ENCODE measurements at regions not wholly inside any gene's neighbourhood (a gene's known extent, or its start where the extent isn't known, plus 50 kb on each side); places are given as distances from the start of the nearest gene placed in this dataset.

GRCh38 chr10:33749790-33750189 is 415.3 kb upstream of the NRP1 start:
- H3K9me3 Mint-ChIP-seq = peaks cover 0 to 2% (median 0%) of the 10 kb centered on the region in 3 donors
- no peaks in the 10 kb centered on the region for H3K27me3 Mint-ChIP-seq
- no peaks in the 10 kb centered on the region for H3K4me1 Mint-ChIP-seq
- H3K36me3 Mint-ChIP-seq = no peaks in the 10 kb centered on the region
- no peak overlapping the region for H3K4me3 Mint-ChIP-seq
- H3K27ac Mint-ChIP-seq = no peak overlapping the region

- Mint-ChIP-seq H3K4me3 (no peak overlapping the region), H3K27ac (no peak overlapping the region), H3K36me3 (no peaks in the 10 kb centered on the region), H3K4me1 (no peaks in the 10 kb centered on the region), H3K27me3 (no peaks in the 10 kb centered on the region), H3K9me3 (peaks cover 0 to 2% (median 0%) of the 10 kb centered on the region in 3 donors)
Measured at GRCh38 chr10:33749067-33749735, 414.7 kb upstream of the NRP1 start.

- no peaks in the 10 kb centered on the region for H3K4me1 Mint-ChIP-seq
- no peaks in the 10 kb centered on the region for H3K36me3 Mint-ChIP-seq
- H3K4me3 Mint-ChIP-seq = no peak overlapping the region
- peaks cover 0 to 2% (median 0%) of the 10 kb centered on the region in 3 donors for H3K9me3 Mint-ChIP-seq
- no peaks in the 10 kb centered on the region for H3K27me3 Mint-ChIP-seq
- no peak overlapping the region for H3K27ac Mint-ChIP-seq
Measured at GRCh38 chr10:33746836-33747268, 412.4 kb upstream of the NRP1 start.

DNA sequence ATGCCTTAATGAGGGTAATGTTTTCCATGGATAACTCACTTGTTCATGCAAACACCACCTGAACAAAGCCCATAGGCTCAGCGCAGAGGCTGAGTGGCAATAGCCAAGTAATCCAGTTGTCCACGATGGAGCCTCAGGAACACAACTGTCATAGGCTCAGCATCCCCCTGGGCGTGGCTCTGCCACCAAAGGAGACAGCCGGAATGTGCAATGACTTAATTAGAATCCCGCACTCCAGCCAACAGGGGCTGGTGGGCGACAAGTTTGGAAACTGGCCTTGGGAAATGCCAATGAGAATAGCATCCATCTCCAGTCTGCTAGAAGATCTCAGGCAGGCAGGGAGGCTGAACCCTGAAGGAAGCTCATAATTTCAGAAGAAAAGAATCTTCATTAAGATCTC is 411.7 kb upstream of the NRP1 start:
- H3K27me3 Mint-ChIP-seq = no peaks in the 10 kb centered on the region
- no peak overlapping the region for H3K27ac Mint-ChIP-seq
- no peaks in the 10 kb centered on the region for H3K36me3 Mint-ChIP-seq
- no peaks in the 10 kb centered on the region for H3K4me1 Mint-ChIP-seq
- H3K4me3 Mint-ChIP-seq = no peak overlapping the region
- peaks cover 0 to 2% (median 0%) of the 10 kb centered on the region in 3 donors for H3K9me3 Mint-ChIP-seq

- Mint-ChIP-seq H3K4me3 (no peak overlapping the region), H3K27me3 (no peaks in the 10 kb centered on the region), H3K27ac (no peak overlapping the region), H3K36me3 (no peaks in the 10 kb centered on the region), H3K4me1 (no peaks in the 10 kb centered on the region), H3K9me3 (peaks cover 2 to 13% (median 2%) of the 10 kb centered on the region in 3 donors)
Measured at GRCh38 chr10:33743429-33743857, 409.0 kb upstream of the NRP1 start.

DNA sequence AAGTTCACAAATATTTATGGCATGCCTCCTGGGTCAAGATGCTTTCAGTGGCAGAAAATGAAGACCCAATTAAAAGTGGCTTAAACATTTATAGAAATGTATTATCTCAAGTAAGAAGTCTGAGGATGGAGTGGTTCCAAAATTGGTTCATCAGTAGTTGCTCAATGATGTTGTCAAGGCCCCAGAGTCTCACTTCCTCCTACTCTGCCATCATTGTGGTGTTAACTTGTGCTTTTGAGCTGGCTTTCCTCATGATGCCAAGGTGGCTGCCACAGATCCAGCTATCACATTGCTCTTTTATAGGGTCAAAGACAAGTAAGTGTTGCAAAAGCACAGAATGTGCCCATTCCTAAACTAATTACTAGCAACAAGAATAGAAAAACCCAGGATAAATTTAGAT is 404.6 kb upstream of the NRP1 start:
- no peaks in the 10 kb centered on the region for H3K27me3 Mint-ChIP-seq
- no peak overlapping the region for H3K27ac Mint-ChIP-seq
- H3K36me3 Mint-ChIP-seq = peaks cover 5% of the 10 kb centered on the region
- no peak overlapping the region for H3K4me3 Mint-ChIP-seq
- peaks cover 2 to 13% (median 2%) of the 10 kb centered on the region in 3 donors for H3K9me3 Mint-ChIP-seq
- no peaks in the 10 kb centered on the region for H3K4me1 Mint-ChIP-seq

DNA sequence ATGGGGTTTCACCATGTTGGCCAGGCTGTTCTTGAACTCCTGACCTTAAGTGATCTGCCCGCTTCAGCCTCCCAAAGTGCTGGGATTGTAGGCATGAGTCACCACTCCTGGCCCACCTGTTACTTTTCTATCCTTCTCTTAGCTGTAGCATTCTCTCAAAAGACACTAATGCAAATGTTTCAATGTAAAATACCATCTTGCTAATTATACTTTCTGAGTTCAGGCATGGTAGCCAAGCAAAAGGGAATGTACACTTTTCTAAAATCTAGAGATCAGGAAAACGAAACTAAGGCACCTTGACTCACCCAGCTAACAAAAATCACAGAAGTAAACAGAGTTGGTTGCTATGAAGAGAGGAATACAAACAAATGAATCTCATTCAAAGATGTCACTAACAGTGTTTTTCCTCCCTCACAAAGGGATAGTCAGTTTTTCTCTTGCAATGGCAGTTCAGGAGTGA is 401.0 kb upstream of the NRP1 start:
- no peaks in the 10 kb centered on the region for H3K4me1 Mint-ChIP-seq
- peaks cover 5% of the 10 kb centered on the region for H3K36me3 Mint-ChIP-seq
- no peaks in the 10 kb centered on the region for H3K27me3 Mint-ChIP-seq
- peaks cover 0 to 11% (median 6%) of the 10 kb centered on the region in 3 donors for H3K9me3 Mint-ChIP-seq
- no peak overlapping the region for H3K27ac Mint-ChIP-seq
- no peak overlapping the region for H3K4me3 Mint-ChIP-seq

DNA sequence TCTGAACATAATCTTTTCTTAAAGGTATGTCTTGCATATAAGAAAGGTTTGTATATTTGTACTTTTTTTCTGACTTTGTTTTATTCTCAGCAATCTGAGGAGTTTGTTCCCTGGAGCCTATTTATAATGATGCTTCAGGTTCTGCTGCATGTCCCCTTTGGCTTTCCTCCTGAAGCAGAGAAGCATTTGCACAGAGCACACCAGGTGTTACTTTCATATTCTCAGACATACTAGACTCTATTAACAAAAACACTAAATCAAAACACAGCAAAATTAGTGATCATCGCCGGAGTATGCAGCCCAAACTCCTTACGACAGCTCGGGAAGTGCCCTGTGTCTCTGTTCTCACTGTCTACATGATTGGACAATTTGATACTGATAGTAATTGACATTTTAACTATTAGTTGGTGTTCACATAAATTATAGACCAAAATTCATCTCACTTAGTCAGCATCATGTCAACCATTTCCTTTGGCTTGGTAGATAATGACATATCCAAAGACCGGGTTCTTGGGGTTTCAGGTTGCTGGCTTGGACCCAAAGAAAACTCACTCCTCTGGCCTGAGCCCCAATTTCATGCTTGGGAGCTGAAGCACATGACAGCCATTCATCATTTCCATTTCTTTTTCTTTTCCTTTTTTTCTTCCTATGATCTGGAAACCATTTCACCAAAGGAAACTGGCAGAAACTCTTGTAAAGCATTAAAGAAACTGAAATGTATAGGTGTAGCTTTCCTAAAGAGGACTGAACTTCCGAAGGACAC is 400.1 kb upstream of the NRP1 start:
- Mint-ChIP-seq H3K27me3 (no peaks in the 10 kb centered on the region), H3K4me1 (no peaks in the 10 kb centered on the region), H3K36me3 (peaks cover 5% of the 10 kb centered on the region), H3K27ac (no peak overlapping the region), H3K4me3 (no peak overlapping the region), H3K9me3 (peaks cover 0 to 8% (median 8%) of the 10 kb centered on the region in 3 donors)

- no peak overlapping the region for H3K27ac Mint-ChIP-seq
- peaks cover 5% of the 10 kb centered on the region for H3K36me3 Mint-ChIP-seq
- peaks cover 0 to 8% (median 0%) of the 10 kb centered on the region in 3 donors for H3K9me3 Mint-ChIP-seq
- H3K4me1 Mint-ChIP-seq = no peaks in the 10 kb centered on the region
- H3K4me3 Mint-ChIP-seq = no peak overlapping the region
- H3K27me3 Mint-ChIP-seq = no peaks in the 10 kb centered on the region
Measured at GRCh38 chr10:33733058-33733457, 398.6 kb upstream of the NRP1 start.

DNA sequence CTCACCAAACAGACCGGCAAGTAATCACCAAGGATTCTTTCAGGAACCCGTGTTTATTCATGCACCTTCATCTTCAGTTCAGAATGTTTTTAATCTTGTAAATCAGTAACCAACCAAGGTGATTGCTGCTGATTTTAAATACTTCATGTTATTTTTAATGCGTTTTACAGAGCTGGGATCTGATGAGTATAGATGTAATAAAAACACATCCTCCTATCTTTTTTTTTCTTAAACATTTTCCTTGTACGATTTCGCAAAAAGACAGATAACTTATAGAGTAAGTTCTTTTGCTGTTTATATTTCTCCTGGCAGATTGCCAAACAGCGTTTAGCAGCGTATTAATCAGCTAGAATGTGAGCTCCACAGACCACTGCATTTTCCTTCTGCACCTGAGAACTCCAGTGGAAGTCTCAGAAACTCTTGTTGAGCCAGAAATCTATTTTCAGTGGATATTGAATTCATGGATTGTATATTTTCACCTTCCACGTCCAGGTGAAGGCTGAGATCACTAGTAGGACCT is 397.8 kb upstream of the NRP1 start:
- H3K4me3 Mint-ChIP-seq = no peak overlapping the region
- H3K36me3 Mint-ChIP-seq = peaks cover 3% of the 10 kb centered on the region
- no peaks in the 10 kb centered on the region for H3K4me1 Mint-ChIP-seq
- H3K27ac Mint-ChIP-seq = no peak overlapping the region
- no peaks in the 10 kb centered on the region for H3K27me3 Mint-ChIP-seq
- peaks cover 0 to 8% (median 0%) of the 10 kb centered on the region in 3 donors for H3K9me3 Mint-ChIP-seq

- Mint-ChIP-seq H3K9me3 (peaks cover 0 to 8% (median 0%) of the 10 kb centered on the region in 3 donors), H3K27ac (no peak overlapping the region), H3K4me3 (no peak overlapping the region), H3K4me1 (no peaks in the 10 kb centered on the region), H3K36me3 (no peaks in the 10 kb centered on the region), H3K27me3 (no peaks in the 10 kb centered on the region)
Measured at GRCh38 chr10:33731322-33731721, 396.9 kb upstream of the NRP1 start.

GRCh38 chr10:33725430-33725829 is 391.0 kb upstream of the NRP1 start:
- H3K9me3 Mint-ChIP-seq = peaks cover 0 to 2% (median 1%) of the 10 kb centered on the region in 3 donors
- no peak overlapping the region for H3K27ac Mint-ChIP-seq
- H3K4me1 Mint-ChIP-seq = no peaks in the 10 kb centered on the region
- no peak overlapping the region for H3K4me3 Mint-ChIP-seq
- H3K36me3 Mint-ChIP-seq = no peaks in the 10 kb centered on the region
- no peaks in the 10 kb centered on the region for H3K27me3 Mint-ChIP-seq

DNA sequence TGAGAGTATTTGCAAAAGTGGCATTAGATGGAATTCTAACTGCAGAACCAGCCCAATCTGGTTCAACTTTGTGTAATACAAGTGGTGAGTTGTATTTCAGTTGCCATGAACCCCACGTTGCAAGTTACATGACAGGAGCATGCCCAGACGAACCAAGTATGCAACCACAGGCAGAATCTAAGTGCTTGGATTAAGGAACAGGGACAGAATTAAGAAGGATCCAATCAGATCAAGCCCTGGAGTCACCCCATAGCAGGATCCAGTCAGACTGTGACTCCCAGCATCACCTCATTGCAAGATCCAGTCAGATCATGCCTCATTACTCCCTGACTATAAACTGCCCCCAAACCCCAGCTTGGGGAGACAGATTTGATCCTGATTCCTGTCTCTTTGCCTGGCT is 388.7 kb upstream of the NRP1 start:
- Mint-ChIP-seq H3K27ac (no peak overlapping the region), H3K9me3 (peaks cover 3 to 4% (median 4%) of the 10 kb centered on the region in 3 donors), H3K27me3 (no peaks in the 10 kb centered on the region), H3K4me1 (no peaks in the 10 kb centered on the region), H3K36me3 (no peaks in the 10 kb centered on the region), H3K4me3 (no peak overlapping the region)

GRCh38 chr10:33722067-33722466 is 387.6 kb upstream of the NRP1 start:
- no peaks in the 10 kb centered on the region for H3K4me1 Mint-ChIP-seq
- H3K27ac Mint-ChIP-seq = no peak overlapping the region
- H3K27me3 Mint-ChIP-seq = no peaks in the 10 kb centered on the region
- peaks cover 3 to 4% (median 4%) of the 10 kb centered on the region in 3 donors for H3K9me3 Mint-ChIP-seq
- no peak overlapping the region for H3K4me3 Mint-ChIP-seq
- no peaks in the 10 kb centered on the region for H3K36me3 Mint-ChIP-seq

DNA sequence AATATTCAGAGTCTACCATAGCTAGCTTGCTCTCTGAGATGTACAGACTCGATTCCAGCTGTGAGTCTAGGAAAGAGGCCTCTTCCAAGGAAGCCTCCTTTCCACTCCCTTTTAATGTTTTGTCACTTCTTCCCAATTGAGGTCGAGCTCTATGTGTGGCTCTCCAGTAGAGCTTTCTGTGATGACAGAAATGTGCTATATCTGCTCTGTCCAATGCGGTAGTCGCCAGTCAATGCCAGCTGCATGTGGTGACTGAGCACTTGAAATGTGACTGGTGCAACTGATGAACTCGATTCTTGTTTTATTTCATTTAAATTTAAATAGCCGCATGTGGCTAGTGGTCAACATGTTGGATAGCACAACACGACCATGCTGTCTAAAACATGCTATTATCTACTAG is 387.0 kb upstream of the NRP1 start:
- Mint-ChIP-seq H3K27ac (no peak overlapping the region), H3K4me1 (no peaks in the 10 kb centered on the region), H3K4me3 (no peak overlapping the region), H3K36me3 (no peaks in the 10 kb centered on the region), H3K27me3 (no peaks in the 10 kb centered on the region), H3K9me3 (peaks cover 3 to 4% (median 4%) of the 10 kb centered on the region in 3 donors)
